ENCODE measurements at regions not wholly inside any gene's neighbourhood (a gene's known extent, or its start where the extent isn't known, plus 50 kb on each side); places are given as distances from the start of the nearest gene placed in this dataset.

- TF ChIP-seq POLR2A (IDR thresholded peaks at IDR 0.05) (no peak), CTCF (IDR thresholded peaks at IDR 0.05) (no peak)
Measured at GRCh38 chr18:25621144-25621543, 269.2 kb upstream of the ZNF521 start.

Data from thyroid gland (tissue), 4 donors.